ENCODE measurements at regions not wholly inside any gene's neighbourhood (a gene's known extent, or its start where the extent isn't known, plus 50 kb on each side); places are given as distances from the start of the nearest gene placed in this dataset.

DNA sequence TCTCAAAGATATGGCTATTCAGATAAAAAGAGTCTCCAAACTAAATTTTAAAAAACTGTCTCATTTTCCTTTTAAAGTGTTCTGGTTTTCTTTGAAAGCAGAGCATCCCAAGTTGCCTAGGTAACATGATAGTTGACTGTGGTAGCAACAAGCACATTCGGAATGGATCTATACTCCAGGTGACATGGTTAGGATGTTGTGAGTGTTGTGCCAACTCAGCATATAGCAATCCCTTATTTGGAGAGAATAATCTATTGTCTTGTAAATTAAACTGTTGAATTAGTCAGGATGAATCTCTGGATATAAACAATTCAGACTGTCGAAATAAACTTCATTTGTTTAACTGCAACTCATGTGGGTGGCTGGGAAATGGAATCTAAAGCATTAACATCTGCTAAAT, 418.6 kb downstream of the TUSC7 start:
- no peak for DNase-seq (ENCODE audit: low read depth)

DNA sequence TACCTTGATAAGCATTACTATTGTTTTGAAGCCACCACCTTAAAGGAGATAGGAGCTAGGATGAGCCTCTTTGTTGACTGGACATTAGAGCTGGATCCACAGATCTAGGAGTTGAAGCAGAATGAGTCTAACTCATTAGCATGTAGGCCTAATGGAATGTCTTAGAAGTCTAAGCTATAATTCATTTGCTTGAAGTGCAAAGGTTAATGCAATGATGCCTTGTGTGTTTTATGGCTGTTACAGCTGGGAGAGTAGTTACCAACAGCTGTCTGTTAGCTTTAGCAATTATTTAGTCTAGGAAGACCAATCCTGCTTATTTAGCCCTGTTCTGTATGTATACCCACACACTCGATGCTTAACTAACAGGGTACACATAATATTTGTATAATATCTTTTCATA, 419.3 kb downstream of the TUSC7 start:
- no peak for DNase-seq (ENCODE audit: low read depth)

DNA sequence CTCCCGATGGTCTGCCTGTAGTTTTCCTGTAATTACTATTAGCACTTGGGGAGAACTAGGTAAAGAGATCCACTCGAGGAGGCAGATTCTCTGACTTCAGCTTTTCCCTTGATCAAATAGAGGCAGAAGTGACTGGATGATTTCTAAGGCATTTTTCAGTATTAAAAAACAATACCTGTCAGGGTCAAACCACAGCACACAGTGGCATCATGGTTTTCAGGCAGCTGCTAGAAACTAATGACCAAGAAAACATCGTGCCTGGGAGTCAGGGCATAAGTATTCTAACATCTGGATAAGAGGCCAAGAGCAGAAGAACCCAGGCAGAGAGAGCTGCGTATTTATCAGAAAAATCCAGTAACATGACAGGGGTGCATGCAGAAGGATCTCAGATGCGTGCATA, 419.9 kb downstream of the TUSC7 start:
- DNase-seq (ENCODE audit: low read depth) = no peak

DNA sequence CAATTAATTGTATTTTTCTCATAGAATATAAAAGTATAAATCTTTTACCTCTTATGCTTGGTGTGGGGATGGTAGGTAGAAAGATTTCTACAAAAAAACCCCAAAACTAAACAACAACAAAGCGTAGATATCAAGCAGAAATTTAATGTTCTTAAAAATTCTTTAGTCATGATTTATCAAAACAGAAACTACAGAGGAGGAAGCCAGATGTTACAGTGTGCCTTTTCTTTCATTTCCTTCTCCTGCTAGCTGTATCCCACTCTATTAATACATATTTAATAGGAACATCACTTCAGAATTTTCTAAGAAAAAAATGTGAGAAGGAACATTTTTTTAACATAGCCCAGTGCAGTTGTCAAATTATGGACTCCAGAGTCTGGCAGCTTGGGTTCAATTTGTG, 420.6 kb downstream of the TUSC7 start:
- DNase-seq (ENCODE audit: low read depth) = no peak

DNA sequence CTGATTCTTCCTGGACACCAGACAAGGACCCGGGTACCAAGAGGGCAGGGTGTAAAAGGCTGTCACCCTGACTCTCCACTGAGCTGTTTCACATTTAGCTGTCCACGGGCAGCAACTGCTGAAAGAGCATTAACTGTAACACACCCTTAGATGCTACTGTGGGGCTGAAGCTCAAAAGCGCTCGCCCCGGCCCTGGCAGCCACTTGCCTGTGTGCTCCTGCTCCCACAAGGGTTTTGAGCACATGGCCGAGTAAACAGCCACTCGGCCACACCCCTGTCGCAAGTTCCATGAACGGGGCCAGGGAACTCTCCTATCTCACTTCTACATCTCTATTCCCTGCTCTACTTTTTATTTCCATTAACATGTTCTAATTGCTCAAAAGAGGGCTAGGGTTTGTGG, 421.7 kb downstream of the TUSC7 start:
- DNase-seq (ENCODE audit: low read depth) = no peak

DNA sequence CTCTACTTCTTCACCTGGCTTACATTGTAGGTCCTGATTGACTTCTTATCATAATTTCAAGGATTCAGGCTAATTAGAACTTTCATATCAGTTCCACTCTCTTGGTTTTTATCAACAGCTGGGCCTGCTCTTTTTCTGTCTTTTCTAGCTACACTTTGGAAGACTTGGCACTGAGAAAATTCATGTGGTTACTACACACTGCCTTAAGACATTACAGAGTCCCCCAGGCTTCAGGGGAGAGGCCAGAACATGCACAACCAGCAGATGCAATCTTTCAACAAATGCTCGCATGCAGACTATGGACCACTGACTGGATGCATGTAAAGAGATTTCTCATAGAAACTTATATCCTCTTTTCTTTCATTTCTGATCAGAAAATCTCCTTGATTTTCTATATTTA, 423.5 kb downstream of the TUSC7 start:
- DNase-seq (ENCODE audit: low read depth) = no peak

DNA sequence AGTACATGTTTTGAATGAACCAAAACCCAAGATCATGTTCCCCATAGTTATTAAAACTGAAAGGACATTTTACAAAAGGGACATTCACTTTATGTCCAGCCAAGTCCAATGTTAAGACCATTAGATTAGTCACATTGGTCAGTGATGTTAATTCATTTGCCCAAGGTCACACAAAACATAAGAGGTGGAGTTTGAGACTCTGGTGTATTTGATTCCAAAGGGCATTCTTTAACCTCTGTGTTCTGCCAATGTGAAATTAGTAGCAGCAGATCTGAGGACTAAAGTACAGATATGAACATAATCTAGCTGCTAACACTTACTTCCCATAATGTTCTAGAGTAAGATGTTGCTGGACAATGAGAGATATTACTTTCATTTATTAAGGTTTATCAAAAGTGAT, 425.6 kb downstream of the TUSC7 start:
- no peak for DNase-seq (ENCODE audit: low read depth)

DNA sequence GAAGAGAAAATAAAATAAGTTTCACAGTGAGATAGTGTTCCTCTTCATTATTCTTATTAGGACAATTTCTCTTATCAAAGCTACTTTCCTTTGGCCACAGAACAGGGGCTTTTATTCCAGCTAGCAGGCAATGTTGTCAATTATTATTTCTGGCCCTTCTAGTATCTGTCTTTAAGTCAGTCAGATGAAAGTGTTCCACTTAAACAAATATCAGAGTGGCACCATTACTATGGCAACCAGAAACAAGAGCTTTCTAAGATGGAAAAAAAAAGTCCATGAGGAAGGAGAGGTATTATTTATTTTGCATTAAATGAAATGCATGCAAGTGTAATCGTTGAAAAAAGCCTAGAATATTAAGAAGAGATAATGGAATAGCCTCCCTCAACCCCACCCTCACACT, 426.4 kb downstream of the TUSC7 start:
- no peak for DNase-seq (ENCODE audit: low read depth)

DNA sequence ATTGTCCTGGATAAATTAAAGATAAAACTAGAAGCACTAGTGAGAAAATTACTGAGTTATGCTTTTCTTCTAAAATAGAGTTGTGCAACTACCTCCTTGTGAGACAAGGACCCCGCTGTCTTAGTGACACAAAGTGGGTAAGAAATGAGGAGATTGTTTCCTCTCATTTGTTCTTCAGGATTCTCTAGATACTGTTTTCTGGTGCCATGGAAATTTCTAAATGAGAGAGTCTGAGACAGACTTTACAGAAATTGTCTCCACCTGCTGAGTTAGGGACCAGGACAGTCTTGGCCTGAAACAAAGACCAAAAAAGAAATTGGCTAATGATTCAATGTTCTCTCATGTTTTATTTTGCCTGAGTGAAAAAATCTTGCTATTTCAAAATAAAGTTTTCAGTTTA, 427.5 kb downstream of the TUSC7 start:
- DNase-seq (ENCODE audit: low read depth) = no peak

DNA sequence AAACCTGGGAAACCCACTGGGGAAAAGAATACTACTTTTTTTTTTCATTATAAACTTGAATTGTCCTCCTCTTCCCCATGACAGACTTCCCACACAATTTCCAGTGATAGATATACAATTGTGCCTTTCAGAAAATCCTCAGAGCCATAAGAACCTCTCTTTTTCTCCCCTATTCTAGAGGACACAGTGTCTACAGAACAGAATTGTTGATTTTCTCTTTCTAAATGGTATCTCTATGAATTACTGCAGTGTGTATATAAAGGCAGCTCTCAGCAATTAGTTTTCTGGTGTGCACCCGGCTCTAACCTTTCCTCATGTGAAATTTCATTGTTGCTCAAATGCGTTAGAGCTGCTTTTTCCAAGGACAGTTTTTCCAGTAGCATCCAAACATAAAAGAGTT, 430.1 kb downstream of the TUSC7 start:
- DNase-seq (ENCODE audit: low read depth) = no peak

DNA sequence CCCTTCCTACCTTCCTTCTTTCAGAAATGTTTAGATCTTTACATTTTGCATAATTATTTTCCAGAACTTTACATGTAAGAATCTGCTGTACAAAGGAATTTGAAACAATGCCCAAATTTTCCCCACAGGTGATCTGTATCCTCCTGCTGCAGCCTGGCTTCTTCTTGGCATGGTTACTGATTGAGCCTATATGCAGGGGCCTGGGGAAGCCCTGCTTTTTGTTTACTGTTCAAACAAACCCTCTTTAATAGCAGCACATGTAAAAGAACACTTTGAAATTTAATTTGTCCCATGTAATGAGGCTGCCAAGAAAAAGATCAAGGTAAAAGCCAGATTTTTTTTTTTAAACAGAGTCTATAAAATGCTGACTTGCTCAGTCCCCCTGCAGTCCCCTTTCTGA, 432.2 kb downstream of the TUSC7 start:
- DNase-seq (ENCODE audit: low read depth) = no peak

DNA sequence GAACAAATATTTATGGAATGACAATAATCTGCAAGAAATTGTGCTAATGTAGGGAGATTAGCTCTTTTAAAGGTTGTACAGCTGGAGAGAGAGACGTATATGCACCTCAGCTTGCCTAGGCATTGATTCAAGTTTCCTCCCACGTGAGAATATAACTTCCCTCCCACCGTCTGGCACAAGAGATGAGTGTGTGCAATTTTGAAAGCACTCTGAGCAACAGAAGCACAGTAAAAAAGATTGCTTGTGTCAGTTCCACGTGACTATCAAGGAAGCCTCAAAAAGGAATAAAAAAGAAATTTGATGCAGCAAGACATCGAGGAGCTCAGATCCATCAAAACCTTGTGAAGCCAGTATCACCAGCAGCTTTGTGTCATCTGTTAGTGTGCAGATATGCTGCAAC, 435.3 kb downstream of the TUSC7 start:
- DNase-seq (ENCODE audit: low read depth) = no peak

DNA sequence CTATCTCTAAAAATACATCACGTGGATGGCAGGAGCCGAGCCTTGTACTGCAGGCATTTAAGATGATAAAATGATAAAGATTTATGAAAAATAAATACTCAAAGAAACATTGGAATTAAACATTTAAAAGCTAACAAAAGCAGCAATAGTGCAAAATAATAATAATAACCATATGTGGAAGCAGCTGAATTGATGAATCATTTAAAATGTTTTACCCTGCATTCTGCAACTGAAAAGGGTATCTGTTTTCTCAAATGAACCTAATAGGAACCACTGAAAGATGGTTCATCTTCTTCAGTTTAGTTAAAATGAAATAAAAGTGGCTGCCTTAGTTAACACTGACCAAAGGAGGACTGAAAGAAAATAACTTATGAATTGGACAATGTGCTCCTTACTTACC, 436.1 kb downstream of the TUSC7 start:
- no peak for DNase-seq (ENCODE audit: low read depth)

DNA sequence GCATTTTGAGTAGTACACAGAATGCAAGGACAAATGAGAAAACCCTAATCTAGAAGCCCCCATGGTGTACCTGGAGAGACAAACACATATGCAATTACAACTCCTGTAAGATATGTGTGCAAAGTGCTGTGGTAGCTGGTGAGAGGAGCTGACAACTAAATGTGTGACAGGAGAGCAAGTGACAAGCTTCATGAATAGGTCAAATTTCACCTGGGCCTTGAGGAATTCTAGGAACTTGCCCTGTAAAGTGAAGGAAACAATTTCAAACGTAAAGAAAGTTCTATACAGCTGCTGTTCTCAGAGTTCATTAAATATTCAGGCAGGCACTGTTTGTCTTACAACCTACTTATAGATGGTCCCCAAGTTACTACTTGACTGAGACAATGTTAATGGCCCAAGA, 437.0 kb downstream of the TUSC7 start:
- no peak for DNase-seq (ENCODE audit: low read depth)

DNA sequence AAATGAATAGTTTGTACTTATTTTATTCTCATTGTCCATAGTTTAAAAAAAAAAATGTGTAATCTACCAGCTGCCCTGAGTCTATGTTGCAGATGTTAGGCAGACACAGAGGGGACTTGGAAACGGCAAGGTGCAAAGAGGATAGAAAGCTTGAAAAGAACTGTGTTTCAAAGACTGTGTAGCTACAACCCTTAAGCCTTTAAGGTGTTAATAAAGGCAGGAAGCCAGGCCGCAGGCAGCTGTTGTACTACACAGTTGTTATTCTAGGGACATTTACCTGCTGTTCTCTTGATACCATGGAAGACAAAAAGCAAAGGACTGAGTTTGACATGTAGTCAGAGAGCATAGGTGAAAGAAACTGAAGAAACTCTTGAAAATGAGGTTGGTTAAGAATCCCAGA, 440.0 kb downstream of the TUSC7 start:
- DNase-seq (ENCODE audit: low read depth) = no peak

DNA sequence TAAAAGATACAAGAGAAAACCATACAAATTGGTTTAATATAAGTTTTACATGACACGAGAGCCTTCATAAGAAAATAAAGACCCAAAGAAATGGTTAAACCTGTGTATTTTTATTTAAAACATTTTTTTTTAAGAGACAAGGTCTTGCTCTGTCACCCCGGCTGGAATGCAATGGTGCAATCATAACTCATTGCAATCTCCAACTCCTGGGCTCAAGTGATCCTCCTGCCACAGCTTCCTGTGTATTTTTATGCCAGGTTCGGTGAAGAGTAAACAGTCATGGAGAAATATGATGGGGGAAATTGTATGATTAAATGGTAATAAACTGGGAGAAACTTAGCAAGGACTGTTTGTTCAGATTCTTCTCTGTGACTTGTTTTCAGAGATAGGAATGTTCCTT, 441.0 kb downstream of the TUSC7 start:
- DNase-seq (ENCODE audit: low read depth) = no peak

DNA sequence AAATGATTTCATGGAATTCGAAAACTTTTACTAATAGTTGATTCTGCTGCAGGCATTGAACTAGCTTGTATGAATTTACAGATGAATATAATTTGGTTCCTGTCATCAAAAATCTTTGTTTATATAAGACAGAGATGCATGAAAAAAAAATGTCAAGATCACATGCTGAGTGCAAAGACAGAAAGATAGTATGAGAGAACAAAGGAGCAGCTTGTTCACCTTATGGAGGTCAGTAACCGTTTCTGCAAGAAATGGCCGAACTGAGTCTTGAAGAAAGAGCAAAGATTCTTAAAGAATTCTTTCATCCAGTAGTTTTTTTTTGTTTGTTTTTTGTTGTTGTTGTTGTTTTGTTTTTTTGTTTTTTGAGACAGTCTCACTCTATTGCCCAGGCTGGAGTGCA, 450.6 kb downstream of the TUSC7 start:
- no peak for DNase-seq (ENCODE audit: low read depth)

DNA sequence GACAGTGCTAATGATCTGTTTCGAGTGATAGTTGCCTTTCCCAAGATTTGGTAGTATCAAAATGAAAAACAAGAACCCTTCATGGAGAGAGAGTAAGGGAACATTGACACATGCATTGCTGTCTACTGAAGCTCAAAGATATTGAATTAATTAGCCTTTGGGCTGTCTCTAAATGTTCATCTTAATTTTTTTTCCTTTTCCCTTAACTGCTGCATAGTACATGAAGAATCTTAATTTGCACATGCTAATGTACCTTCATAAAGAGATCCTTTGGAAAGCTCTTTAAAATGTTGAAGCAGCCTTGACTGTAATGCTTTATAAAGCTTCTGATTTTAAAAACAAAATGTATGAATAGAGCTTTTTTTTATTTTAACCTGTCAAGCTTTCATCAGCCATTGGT, 452.2 kb downstream of the TUSC7 start:
- DNase-seq (ENCODE audit: low read depth) = no peak

DNA sequence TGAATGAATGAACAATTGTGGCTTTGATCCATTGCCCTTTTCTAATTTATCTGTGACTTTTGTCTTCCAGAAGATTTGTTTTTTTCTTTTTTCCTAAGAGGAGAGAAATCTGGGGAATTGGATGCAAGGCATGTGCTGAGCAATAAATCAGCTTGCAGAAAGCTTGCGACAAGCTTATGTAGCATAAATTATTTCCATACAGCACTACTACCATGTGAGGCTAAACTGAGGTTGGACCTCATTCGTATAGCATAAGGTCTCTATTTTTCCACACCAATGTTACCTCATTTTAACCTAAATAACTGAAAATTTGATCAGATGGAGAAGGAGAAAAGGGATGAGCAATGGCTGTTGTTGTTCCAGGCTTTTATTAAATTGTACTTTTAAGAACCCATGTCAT, 455.6 kb downstream of the TUSC7 start:
- no peak for DNase-seq (ENCODE audit: low read depth)

DNA sequence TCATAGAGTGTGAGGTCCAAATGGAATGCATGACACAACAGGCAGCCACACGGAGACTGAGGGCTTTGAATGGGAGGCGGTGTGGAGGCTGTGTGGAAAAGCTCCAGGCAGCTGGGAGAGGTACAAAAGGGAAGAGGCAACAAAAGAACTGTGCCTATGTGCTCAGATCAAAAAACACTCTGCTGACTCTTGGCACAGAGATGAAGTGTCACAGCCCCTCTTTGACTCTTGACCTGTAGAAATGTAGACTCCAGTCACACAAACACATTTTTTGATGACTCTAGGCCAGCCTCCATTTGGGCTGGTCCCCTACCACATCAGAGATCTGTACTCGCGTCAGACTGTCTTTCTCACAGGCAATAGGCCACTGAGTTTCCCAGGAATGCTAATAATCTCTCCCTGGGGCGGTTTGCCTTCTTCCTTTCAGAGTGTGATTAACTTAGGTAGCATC, 456.0 kb downstream of the TUSC7 start:
- DNase-seq (ENCODE audit: low read depth) = no peak

DNA sequence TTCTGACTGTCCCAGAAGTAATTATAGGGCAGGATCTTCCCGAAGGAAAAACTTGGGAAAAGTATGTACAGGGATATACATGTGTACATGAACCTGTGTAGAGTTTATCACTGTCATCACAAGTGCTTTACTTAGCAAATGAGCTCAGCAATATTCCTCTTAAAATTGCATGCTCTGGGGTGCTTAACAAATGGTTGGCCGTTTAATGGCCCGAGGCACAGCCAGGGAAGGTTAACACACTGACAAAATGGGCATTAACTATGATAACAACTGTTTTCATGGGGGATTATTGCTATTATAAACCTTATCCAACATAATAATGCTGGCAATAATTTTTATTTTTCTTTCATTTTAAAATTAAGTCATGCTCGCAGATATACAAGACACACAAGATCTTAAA, 459.3 kb downstream of the TUSC7 start:
- no peak for DNase-seq (ENCODE audit: low read depth)

DNA sequence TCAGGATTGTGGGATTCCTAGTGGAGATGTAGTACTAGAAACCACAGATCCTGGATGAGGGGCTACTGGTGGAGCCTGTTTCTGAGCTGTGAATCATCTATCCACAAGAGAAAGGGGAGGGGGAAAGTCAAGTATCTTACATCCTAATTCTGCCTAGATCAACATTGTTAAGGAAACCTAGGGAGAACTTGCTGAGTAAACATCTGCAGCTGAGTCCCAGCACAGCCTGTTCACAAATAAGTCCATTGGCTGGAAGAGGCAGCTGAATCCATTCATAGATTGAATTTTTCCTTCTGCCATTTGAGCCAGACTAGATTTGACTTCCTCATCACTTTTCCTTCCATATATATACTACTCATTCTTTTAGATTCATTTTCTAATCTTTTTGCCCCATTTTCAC, 460.5 kb downstream of the TUSC7 start:
- no peak for DNase-seq (ENCODE audit: low read depth)

DNA sequence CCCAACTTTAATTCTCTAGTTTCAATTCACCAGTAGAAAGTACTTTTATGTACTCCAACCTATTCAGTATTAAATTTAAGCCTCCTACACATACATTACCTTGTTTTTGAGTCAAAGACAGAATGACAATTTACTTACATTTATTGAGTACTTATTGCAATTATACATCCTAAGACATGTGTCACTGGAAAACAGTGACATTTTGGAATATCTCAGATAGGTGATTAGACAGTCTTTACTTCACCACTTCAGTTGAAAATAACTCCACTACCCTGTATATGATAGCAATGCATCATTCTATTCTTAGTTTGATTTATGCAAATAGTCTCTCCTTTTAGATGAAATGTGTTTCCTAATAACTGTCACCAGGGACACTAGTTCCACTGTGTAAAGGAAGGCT, 461.5 kb downstream of the TUSC7 start:
- no peak for DNase-seq (ENCODE audit: low read depth)

DNA sequence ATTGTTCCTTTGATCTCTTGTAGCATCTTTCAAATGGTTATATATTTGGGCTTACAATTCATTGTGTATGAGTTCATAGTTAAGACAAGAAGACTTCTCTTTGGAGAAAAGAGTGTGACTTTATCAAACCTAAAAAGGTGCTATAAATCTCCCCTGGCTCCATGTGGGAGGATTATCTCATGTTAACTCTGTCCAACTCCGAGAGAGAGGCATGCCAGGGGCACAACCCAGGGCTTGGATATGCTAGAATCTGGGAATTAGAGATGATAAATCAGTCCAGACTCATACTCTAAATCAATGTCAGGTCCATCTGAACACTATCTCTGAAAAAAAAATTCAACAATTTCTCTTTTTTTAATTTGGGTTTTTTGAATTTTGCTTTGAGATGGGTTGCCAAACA, 462.8 kb downstream of the TUSC7 start:
- no peak for DNase-seq (ENCODE audit: low read depth)

DNA sequence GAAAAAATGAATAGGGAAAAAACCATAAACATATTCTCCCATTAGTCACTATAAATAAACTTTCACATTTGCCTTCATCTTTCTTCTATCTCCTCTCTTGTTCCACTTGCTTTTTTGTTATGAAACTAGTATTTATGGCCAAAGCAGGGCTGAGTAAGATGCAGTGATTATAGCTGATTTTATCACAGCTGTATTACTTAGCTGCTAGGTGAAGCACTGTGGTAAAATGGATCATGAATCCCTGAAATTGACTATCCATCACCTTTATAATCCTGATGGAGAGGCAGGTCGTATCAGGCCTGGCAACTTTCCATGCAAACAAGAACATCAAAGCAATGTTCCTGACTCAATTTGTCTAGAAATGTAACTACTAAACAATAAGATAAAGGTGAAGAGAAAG, 471.6 kb downstream of the TUSC7 start:
- DNase-seq (ENCODE audit: low read depth) = no peak
